NCI-H1694 (cell line): ENCODE measurements at regions not wholly inside any gene's neighbourhood (a gene's known extent, or its start where the extent isn't known, plus 50 kb on each side); places are given as distances from the start of the nearest gene placed in this dataset.

Source experiments
- DNase-seq: peaks from one replicate; lab custom pipeline; 2025; lab: John Stamatoyannopoulos, UW

DNA sequence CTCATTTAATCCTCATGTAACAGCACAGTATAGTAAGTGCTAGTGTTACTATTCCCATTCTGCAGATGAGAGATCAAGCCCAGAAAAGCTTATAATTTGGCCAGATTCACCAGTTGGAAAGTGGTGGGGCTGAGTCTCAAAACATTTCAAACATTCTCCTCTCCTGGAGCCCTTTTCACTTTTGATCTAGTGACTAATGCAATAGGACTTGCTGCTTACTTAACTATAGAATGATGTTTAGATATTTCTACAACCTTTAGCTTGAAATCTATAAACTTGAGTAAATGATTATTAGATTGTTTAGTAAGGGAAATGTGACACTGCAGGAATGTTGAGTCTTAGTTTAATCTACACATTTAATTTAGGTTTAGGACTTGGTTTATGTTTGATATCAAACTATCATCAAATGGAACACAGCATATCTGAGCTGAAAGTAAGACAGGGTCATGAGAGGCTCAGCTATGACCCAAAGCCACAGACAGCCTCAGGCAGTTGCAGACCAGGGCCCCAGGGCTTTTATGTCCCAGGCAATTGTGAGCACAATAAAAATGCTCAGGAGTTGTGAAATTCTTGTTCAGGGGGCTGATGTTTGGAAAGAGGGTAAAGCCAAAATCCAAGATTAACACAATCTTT, 199.5 kb upstream of the HS3ST1 start:
- no peak for DNase-seq

DNA sequence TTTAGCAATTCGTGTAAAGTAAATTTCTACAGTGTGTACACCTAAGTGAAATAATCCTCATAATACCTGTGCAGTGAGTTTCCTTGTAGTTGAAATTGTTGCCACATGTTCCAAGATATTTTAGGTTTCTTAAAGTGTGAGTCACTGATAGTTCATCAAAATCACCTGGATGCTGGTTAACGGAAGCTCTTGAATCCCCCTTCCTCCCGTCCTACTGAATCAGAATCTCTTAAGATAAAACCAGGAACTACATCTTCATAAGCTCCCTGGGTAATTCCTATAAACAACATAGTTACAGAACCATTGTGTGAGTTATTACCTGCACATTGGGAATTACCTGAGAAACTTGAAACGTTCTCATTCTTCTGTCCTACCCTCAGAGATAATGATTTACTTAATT, 197.4 kb upstream of the HS3ST1 start:
- DNase-seq, result no peak

DNA sequence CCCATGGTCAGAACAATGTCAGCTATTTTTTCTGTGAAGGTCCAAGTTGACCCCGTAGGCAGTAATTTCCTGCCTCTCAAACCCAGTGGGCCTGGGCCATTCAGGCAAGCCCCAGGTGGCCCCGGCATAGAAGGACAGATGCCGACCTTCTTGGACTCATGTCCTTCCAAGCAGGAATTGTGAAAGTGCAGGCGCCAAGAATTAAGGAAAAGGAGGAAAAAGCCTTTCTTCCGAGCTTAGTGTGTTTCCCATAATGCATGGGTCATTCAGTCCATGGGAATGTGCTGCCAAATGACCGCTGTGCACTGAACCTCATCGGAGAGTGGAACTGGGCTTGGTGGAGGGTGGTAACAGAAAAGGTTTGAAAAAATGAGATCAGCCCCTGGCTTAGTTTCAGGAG, 196.5 kb upstream of the HS3ST1 start:
- DNase-seq, result no peak

DNA sequence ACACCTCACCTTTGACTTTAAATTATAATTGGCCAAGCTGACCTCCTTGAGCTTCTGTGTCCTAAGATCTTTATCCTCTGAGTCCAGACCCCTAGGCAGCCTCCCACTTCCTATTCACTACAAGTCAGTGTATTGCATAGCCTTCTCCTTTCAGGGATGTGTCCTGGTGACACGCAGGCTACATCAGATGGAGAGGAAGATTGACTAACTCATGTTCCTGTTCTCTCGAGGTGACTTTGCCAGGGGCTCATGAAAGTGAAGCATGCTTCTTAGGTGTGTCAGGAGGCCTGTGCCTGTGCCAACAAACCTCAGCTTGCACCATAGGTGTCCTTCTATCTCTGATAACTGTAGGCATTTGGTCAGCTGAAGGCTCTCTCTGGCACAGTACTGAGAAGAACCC, 195.7 kb upstream of the HS3ST1 start:
- DNase-seq, result no peak

DNA sequence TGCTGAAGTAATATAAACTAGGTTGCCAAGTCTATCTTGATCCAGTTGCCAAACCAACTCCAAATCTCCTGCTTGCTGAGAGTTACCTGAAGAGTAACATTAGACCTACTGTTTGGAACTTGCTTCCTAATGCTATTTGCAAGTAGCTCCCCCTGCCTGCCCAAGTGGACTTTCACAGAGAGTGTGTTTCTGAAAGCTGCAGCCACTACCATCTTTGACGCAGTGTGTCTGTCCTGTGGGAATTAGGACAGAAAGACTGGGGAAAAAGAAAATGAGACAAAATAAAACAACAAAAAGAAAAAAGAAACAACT, 195.0 kb upstream of the HS3ST1 start:
- no peak for DNase-seq

DNA sequence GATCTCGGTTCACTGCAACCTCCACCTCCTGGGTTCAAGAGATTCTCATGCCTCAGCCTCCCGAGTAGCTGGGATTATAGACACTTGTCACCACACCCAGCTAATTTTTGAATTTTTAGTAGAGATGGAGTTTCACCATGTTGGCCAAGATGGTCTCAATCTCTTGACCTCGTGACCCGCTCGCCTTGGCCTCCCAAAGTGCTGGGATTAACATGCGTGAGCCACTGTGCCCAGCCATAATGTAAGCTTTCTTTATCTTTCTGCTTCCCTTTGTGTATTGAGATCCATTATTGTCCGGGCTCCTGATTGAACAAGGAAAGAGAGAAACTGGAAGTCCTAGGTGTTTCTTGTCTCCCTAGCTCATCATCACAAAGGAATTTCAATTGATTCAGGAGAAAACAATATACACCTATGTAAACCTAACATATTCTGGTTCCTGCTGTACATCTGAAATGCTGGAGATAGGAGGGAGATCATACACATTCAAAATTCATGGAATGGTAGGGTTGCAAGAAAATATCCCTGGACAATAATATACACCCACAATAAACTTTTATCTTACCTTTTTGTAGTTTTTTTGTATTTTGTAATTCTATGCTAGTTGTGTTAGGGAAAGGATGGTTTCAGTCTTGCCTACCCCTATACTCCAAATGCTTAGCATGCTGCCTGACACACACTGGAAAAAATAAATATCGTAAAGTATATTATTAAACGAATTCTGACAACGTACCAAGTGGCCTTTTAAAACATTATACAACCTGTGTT, 194.4 kb upstream of the HS3ST1 start:
- no peak for DNase-seq

DNA sequence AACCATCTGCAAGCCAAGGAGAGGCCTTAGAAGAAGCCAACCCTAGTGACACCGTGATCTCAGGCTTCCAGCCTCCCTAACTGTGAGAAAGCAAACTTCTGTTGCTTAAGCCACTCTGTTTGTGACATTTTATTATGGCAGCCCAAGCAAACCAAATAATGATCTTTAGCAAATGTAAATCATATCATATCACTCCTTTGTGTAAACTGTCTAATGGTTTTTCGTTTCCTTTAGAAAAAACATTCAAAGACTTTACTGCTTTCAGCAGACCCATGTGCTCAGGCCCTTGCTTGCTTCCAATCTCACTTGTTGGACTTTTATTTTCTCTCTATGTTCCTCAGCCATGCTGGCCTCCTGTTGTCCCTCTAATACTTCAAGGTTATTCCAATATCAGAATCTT, 192.2 kb upstream of the HS3ST1 start:
- DNase-seq, result no peak

DNA sequence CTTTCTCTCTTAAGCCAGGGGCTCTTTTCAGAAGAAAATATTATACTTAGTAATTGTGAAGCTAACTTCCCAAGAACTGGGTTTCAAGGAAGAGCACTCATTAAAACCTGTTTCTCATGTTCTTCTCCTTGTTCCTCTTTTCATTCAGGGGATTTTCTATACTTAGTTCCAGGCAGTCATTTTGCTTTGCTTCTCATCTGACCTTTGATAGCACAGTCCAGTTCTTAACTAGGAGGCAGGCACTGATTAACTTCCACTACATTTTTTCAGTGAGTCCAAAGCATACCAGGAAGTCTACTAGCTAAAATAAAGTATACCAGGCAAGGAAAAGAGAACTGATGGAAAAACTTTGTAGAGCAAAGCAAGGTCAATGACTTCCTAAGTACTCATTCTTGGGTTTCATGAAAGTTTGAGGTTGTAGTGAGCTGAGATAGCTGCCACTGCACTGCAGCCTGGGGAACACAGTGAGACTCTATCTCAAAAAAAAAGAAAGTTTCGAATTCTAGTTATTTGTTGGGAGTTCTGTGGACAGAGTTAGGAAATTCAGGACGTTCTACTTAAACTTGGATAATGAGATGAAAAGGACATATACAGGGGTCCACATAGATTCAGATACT, 190.1 kb upstream of the HS3ST1 start:
- no peak for DNase-seq

DNA sequence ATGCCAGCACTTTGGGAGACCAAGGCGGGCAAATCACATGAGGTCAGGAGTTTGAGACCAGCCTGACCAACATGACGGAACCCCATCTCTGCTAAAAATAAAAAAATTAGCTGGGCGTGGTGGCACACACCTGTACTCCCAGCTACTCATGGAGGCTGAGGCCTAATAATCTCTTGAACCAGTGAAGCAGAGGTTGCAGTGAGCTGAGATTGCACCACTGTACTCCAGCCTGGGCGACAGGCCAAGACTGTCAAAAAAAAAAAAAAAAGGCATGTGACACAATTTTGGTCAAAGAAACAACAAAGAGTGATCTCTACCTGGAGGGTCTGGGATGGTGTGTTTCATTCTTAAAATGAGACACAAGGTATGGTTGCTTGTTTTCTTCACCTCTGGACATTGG, 188.2 kb upstream of the HS3ST1 start:
- DNase-seq, result no peak

DNA sequence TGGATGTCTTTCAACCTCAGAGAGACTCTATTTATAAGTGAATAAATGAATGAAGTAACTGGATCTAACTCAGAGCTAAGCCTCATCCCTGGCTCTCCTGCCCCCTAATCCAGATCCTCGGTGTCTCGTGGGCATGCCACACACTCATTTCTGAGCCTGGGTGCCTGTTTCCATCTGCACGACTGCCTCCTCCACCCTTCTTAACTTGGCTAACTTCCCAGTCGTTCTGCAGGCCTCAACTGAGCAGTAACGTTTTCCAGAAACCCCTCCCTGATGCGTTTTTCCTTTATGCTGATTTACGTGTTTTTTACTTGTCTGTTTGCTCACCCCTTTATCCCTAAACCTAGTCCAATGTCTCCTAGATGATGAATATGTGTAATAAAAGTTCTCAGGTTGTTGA, 186.9 kb upstream of the HS3ST1 start:
- DNase-seq, result peak; percentile 16

DNA sequence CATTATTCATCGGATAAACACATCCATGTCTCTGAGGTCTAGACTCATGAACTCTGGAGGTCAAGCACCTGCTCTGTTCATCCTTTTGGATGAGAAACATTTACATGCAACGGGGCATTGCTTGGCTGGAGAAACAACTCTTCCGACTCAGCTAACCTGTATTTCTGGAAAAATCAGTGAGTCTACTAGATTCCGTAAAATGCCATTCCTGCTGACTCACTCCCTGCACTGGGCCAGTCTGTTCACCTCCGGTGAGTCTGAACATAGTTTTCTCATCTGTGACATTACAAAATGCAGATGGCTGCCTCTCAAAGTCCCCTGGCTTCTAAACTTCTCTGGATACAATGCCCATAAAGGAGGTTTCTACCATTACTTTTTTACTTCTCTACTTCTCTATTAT, 185.7 kb upstream of the HS3ST1 start:
- no peak for DNase-seq

DNA sequence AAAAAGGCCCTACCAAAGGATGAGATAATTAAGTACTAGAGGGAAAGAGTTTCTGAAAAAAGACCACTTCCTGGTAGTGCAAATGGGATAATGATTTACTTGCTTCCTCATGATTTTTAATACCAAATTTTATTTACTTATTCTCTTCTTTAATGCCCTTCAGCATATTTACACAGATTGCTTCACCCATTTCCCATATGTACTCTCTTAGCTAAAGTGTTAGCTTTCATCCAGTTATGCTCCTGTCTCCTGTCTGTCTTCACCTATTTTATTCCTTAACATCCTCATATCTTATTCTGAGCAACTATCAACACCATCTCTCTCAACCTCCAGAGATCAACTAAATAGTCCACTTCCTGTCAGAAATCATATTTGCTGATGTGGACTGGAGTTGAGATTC, 183.2 kb upstream of the HS3ST1 start:
- DNase-seq, result no peak

DNA sequence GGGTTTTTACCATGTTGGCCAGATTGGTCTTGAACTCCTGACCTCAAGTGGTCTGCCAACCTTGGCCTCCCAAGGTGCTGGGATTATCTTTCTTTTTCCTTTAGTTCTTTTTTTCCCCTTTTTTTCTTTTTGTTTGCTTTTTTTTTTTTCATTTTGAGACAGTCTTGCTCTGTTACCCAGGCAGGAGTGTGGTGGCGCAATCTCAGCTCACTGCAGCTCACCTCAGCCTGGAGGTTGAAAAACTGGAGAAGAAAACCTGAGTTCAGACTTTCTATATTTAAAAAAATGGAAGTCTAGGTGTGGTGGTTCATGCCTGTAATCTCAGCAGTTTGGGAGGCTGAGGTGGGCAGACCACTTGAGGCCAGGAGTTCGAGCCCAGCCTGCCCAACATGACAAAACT, 181.1 kb upstream of the HS3ST1 start:
- DNase-seq, result no peak

DNA sequence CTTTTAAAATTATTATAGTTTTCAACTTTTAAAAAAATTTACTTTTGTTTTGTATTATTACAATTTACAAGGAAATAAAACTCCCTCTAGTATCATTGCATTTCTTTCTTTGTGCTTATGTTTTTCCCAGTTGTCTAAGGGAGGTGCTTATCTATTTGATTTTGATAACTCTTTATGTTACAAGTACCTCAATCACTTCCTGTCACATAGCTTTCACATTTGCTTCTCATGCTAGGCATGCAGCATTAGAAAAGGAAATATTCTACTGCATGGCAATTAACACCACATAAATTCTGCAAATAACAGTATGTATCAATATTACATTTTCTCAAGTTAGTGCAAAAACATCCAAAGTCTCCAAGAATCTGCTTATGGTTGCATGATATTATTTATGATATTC, 180.3 kb upstream of the HS3ST1 start:
- DNase-seq, result no peak

DNA sequence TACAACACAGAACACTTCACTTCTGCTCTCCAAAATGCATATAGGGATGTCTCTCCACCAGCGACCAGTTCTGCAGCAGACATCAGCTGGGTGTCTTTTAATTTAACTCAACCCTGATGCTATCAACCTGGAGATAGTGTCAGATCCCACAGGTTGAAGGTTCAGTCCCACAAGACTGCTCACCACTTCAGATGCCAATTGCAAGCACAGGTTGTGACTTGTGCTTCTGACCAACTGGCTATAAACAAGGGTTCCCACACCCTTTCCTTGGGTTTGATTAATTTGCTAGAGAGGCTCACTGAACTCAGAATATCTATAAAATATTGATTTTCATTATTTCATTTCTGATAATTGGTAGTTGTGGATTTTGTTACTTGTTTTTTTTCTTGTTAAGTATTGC, 177.4 kb upstream of the HS3ST1 start:
- no peak for DNase-seq

DNA sequence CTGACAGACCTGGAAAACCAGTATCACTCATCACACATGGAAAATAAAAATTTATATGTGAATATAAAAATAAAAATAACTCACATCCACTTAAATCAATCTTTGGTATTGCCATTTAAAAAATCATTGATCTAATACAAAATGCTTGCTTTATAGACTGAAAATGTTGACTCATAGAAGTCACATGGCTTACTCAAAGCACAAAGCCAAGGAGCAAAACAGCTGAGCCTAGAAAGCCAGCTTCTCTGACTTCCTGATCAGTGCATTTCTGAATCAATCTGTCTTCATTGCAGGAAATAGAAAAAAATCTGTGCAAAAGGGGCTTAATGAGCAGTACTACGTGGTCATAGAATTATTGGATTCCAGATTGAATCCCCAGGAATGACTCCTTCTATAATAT, 176.9 kb upstream of the HS3ST1 start:
- no peak for DNase-seq

DNA sequence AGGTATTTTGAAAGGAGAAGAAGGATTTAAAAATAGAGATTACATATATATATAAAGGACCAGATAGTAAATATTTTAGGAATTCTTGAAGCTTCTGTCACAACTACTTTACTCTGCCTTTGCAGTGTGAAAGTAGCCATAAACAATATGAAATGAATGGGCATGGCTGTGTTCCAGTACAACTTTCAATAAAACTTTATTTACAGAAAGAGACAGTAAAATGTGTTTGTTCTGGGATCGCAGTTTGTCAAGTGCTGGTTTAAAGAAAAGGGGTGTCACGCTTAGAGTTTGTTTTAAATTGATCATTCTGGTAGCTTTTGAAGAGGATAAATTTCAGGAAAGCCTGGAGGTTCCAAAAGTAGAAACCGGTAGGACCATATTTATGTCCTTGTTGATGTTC, 176.1 kb upstream of the HS3ST1 start:
- no peak for DNase-seq

DNA sequence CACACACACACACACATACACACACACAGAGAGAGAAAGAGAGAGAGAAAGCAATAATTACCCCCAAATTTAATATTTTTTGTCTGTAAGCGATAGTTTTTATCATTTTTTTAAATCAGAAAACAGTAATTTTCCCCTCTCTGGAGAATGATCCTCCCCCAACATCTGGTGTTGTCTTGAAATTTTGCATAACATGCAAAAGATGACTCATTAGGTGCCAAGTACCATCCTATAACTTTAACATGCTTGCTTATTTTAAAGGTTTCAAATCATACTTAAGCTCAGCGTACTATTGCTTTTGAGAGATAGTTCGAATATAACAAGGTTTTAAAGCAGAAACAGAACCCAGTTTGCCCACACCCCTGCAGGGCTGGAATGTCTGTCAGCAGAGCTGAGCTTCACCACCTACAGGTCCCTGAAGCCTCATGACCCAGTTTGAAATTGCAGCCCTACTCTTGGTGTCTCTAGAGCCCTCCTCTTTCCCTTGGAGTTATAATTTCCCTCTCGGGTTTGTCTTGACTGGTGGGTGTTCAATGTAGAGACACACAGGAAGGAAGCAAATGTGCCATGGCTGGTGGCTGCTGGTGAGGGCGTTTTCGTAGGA, 175.0 kb upstream of the HS3ST1 start:
- DNase-seq, result peak; percentile 29

DNA sequence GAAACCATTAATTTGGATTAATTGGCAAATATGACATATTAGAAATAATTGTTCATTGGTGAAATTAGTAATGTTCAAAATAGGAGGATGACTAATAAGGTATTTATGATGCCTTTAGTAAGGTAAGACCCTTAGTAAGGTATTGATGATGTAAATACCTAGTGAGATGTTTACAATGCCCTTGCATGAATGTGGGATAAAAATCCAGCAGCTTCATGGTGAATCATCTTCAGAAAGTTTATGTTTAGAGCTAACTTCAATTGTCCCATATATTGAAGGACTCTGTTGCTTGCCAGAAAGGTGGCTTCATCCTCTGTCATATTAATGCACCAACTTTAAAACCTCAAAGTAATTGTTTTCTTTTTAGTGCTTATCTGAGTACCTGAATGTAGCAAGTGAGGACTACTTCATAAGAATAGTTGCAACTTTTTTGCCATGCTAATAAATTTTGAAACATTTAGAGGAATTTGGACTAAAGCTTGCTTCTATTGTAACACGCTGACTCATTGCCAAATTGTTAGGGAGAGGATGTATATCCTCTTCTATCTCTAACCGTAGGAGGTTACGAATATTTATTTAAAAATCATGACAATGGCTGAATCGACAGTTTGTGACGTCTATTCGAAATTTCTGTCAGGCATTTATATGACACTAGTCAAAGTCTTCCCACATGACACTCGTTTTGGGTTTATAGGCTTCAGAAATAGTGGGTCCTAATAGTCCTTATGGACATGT, 174.1 kb upstream of the HS3ST1 start:
- DNase-seq, result no peak

DNA sequence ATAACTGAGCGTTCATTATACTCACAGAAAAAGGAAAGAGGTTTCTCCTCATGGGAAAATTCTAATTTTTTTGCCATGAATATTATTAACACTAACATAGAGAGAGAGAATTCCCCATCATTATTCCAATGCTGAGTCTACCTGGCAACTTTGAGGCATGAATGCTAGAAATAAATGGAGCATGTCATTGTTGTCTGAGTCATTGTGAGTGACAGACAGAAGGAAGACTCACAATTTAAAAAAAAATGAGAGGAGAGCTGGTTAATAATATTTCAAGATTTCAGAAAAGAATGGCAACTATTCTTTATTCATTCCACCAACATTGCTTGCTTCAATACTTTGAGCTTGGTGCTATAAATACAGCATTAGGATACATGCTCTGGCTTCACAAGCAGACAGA, 170.4 kb upstream of the HS3ST1 start:
- no peak for DNase-seq

DNA sequence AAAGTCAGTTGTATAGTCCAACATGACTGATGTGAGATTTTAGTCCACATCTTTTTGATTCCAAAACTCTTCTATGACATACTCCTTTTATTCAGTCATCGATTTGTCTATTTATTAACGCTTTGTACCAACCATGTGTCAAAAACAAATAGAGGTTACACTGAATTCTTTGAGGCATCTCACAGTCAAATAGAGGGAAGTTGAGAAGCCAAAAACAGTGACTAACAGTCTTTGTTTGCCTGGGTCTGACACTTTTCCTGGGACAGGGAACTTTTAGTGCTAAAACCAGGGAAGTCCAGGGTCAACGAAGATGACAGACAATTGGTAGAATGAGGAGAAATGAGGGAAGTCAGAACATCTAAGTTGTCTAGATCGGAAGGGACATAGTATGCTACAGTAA, 169.9 kb upstream of the HS3ST1 start:
- DNase-seq, result no peak

DNA sequence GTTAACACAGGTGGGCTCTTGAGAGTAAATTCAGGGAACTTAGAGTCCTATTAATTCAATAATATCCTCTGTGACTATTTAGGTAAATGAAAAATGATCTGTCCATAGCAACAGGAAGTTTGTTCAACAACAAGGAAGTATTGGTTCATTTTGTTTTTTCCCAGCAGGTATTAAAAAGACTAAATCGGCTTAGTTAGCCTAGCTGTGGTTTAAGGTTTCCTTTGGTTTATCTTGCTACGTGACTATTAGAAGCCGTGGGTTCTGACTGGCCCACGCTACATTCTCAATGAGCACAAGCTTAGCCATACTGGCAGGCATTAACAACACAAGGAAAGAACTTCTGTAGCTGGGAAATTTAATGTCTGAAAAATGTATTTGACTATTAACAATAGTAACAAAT, 168.8 kb upstream of the HS3ST1 start:
- no peak for DNase-seq

DNA sequence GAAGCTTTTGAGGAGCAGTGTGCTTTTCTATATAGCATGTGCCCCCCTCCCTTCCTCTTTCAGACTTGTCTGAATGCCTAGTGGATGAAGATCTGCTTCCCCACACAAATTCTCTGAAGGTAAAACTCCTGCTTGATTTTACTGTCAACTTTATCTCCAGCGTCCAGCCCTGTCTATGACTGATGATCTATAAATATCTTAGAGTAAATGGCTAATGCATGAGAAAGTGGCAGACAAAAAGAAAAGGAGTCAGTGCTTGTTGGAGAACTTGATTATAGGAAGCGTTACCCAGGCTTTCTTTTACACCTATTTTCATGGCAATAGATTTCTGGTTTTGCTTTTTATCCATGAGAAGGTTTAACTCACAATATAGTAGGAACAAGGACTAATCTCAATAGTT, 168.3 kb upstream of the HS3ST1 start:
- no peak for DNase-seq
